Stomach smooth muscle (tissue), 2 donors: ENCODE measurements at regions not wholly inside any gene's neighbourhood (a gene's known extent, or its start where the extent isn't known, plus 50 kb on each side); places are given as distances from the start of the nearest gene placed in this dataset.
A peak's percentile ranks its signal among the peaks of the same experiment; 100 is the strongest.

Experiments
- H3K27ac ChIP-seq: one replicate; pipeline ENCODE4 v1.7.0; 2013; ENCODE audit warnings: mild to moderate bottlenecking, low read length, inconsistent platforms
- H3K27me3 ChIP-seq, 2 donors: one replicate each; pipeline ENCODE4 v1.7.0; 2013; ENCODE audit warnings: low read length in 2 of 2; ENCODE audit not compliant: insufficient read depth in 2 of 2, control insufficient read depth in 1 of 2
- H3K36me3 ChIP-seq, 2 donors: one replicate each; pipeline ENCODE4 v1.7.0; 2013; ENCODE audit warnings: low read length in 2 of 2; ENCODE audit not compliant: control insufficient read depth in 2 of 2, insufficient read depth in 2 of 2
- H3K4me1 ChIP-seq: one replicate; pipeline ENCODE4 v1.7.0; 2013; ENCODE audit warnings: low read length; ENCODE audit not compliant: control insufficient read depth, insufficient read depth
- H3K4me3 ChIP-seq, 2 donors: one replicate each; pipeline ENCODE4 v1.7.0; 2013; ENCODE audit warnings: low read length in 2 of 2
- H3K9ac ChIP-seq, 2 donors: one replicate each; pipeline ENCODE4 v1.7.0; 2013; ENCODE audit warnings: low read length in 2 of 2, mild to moderate bottlenecking in 1 of 2
- H3K9me3 ChIP-seq, 2 donors: one replicate each; pipeline ENCODE4 v1.7.0; 2013; ENCODE audit warnings: low read length in 2 of 2; ENCODE audit not compliant: control insufficient read depth in 2 of 2
- donor health status: healthy.
- donor health status: Pancreatic carcinoma.

DNA sequence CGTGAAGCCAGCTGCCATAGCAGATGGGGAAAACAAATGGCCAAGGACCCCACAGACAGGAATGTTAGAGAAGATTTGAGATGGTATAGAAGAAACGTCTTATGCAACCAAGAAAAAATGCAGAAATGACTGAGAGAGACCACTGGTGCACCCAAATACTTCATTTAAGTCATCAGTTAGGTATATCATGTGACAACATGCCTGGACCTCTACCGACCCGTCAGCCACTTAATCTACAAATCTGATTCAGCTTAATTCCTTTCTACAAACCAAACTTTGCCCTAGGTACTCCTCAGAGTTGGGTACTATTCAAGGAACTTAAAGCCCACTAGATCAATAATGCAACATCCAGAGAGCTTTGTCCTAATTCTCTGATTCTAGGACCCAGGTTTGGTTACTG lies 126.0 kb upstream of the UBE2E2 start:
- Histone ChIP-seq H3K9ac (no peak overlapping the region), H3K9me3 (no peaks in the 10 kb centered on the region), H3K27ac (no peak overlapping the region), H3K27me3 (no peaks in the 10 kb centered on the region), H3K4me1 (peaks cover 3% of the 10 kb centered on the region), H3K36me3 (no peaks in the 10 kb centered on the region), H3K4me3 (no peak overlapping the region)

DNA sequence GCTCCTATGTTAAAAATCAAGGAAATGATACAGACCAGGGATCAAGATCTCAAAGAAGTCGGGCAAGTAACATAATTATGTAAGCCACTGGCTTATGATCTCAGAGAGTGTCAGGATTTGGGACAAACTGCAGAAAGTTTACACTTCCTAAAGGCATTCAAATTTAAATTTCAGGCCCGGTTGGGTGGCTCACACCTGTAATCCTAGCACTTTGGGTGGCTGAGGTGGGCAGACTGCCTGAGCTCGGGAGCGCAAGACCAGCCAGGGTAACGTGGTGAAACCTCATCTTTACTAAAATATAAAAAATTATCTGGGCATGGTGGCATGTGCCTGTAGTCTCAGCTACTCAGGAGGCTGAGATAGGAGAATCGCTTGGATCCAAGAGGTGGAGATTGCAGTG lies 124.4 kb upstream of the UBE2E2 start:
- Histone ChIP-seq H3K36me3 (no peaks in the 10 kb centered on the region), H3K4me1 (peaks cover 3% of the 10 kb centered on the region), H3K4me3 (no peak overlapping the region), H3K27me3 (no peaks in the 10 kb centered on the region), H3K9me3 (no peaks in the 10 kb centered on the region), H3K9ac (no peak overlapping the region), H3K27ac (no peak overlapping the region)

DNA sequence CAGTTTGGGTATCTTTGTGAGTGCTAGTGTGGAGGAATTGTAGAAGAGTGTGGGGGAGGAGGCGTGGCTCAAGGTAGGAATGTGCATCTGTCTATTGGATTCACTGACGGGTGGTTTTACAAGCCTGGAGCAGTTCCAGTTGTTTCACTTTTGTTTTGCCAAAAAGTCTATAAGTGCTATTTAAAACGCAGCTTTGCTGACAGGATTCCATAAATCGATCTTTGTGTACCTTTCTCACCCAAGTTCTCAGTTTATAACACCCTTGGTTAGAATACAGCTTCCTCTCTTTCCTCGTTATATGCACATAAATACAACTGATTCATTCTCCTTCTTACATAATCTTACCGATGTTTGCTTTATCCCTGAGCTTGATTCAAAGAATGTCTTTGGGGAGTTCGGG lies 123.2 kb upstream of the UBE2E2 start:
- Histone ChIP-seq H3K9me3 (no peaks in the 10 kb centered on the region), H3K27ac (no peak overlapping the region), H3K4me3 (peak overlapping the region; percentile 59 to 64), H3K4me1 (peaks cover 3% of the 10 kb centered on the region), H3K9ac (no peak overlapping the region), H3K36me3 (no peaks in the 10 kb centered on the region), H3K27me3 (no peaks in the 10 kb centered on the region)

DNA sequence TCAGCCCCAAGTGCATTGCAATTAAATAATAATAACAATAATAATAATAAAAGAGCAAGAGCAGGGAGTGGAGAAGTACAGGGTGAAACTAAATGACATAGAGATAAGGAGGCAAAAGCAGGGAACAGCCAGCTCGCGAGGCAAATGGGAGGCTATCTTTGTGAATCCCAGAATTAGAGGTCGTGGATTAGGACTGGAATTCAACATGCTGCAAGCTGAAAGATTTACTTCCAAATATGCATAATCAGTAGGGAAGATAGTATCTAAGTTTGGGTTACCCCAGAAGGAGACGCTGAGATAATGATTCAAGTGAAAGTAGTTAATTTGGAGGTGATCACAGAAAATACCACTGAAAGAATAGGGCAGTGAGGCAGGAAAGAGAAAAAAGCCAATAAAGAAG lies 119.4 kb upstream of the UBE2E2 start:
- Histone ChIP-seq H3K36me3 (no peaks in the 10 kb centered on the region), H3K9ac (no peak overlapping the region), H3K4me1 (no peaks in the 10 kb centered on the region), H3K27me3 (no peaks in the 10 kb centered on the region), H3K27ac (no peak overlapping the region), H3K9me3 (no peaks in the 10 kb centered on the region), H3K4me3 (no peak overlapping the region)

- Histone ChIP-seq H3K9me3 (no peaks in the 10 kb centered on the region), H3K9ac (no peak overlapping the region), H3K4me3 (no peak overlapping the region), H3K27ac (no peak overlapping the region), H3K27me3 (no peaks in the 10 kb centered on the region), H3K36me3 (no peaks in the 10 kb centered on the region), H3K4me1 (no peaks in the 10 kb centered on the region)
Observed at GRCh38 chr3:23084367-23084766, 118.8 kb upstream of the UBE2E2 start.

GRCh38 chr3:23085261-23085660 lies 117.9 kb upstream of the UBE2E2 start:
- Histone ChIP-seq H3K27ac (no peak overlapping the region), H3K36me3 (no peaks in the 10 kb centered on the region), H3K9ac (no peak overlapping the region), H3K4me1 (no peaks in the 10 kb centered on the region), H3K4me3 (no peak overlapping the region), H3K9me3 (no peaks in the 10 kb centered on the region), H3K27me3 (no peaks in the 10 kb centered on the region)

DNA sequence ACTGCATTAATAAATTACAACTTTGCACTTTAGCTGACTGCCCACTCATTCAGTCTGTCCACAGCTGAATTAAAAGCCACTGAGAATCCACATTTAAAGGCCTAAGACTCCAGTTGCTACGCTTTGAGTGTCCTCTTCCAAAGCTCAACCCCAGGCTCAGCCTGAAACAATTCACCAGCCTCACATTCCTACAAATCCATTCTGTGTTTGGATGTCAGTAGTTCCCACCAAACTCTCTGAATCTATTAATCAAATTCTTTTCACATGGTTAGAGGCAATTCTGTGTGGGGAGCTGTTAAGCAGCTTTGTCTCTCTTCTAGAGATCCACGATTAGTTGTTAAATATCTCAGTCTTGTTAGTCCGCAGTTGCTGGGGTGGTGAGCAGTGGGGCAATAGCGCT lies 116.8 kb upstream of the UBE2E2 start:
- Histone ChIP-seq H3K9me3 (no peaks in the 10 kb centered on the region), H3K4me3 (no peak overlapping the region), H3K9ac (no peak overlapping the region), H3K27ac (no peak overlapping the region), H3K4me1 (no peaks in the 10 kb centered on the region), H3K27me3 (no peaks in the 10 kb centered on the region), H3K36me3 (no peaks in the 10 kb centered on the region)

DNA sequence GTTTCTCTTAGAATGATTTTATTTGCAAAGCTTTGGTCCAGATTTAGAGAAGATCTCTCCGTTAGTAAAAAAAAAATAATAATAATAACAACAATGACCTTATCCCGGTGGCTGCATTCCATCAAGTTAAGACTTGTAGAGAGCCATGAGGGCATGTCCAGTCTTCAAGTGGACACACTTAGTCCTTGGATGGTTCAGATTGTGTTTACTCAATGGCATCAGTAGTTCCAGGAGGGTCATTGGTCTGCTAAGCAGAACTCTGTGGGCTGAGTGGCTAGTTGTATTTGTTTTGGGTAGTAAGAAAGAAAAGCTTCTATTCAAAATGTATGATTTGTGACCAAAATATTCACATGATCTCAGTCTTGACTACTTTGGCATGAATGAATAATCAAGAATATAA lies 116.3 kb upstream of the UBE2E2 start:
- Histone ChIP-seq H3K27me3 (no peaks in the 10 kb centered on the region), H3K27ac (no peak overlapping the region), H3K9ac (no peak overlapping the region), H3K9me3 (no peaks in the 10 kb centered on the region), H3K36me3 (no peaks in the 10 kb centered on the region), H3K4me1 (no peaks in the 10 kb centered on the region), H3K4me3 (no peak overlapping the region)

GRCh38 chr3:23094412-23094811 lies 108.7 kb upstream of the UBE2E2 start:
- Histone ChIP-seq H3K4me3 (no peak overlapping the region), H3K36me3 (no peaks in the 10 kb centered on the region), H3K27me3 (no peaks in the 10 kb centered on the region), H3K9ac (no peak overlapping the region), H3K9me3 (no peaks in the 10 kb centered on the region), H3K27ac (no peak overlapping the region), H3K4me1 (no peaks in the 10 kb centered on the region)

DNA sequence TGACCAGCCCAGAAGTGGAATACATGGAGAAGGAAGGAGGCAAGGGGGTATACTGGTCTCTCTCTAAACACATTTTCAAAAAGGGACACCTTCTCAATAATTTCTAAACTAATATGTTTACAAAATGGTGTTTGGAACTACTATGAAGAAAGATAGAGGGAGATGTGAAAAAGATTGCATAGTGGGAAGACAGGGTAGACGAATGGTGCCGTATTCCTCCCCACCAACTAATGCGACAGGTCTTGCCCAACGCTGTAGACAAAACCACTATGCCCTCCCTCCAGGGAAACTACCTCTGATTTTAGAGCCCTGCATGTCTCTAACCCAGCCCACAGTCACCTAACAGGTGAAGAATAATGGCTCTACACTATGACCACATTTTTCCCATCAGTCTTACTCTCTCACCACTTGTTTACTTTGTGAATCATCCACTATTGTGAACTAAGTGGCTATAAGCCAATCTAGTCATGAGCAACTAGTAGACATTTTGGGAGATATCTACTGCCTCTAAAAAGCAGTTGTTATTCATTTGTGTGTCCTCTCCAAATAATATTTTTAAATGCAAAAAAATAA lies 108.2 kb upstream of the UBE2E2 start:
- Histone ChIP-seq H3K36me3 (no peaks in the 10 kb centered on the region), H3K4me1 (no peaks in the 10 kb centered on the region), H3K27ac (no peak overlapping the region)

DNA sequence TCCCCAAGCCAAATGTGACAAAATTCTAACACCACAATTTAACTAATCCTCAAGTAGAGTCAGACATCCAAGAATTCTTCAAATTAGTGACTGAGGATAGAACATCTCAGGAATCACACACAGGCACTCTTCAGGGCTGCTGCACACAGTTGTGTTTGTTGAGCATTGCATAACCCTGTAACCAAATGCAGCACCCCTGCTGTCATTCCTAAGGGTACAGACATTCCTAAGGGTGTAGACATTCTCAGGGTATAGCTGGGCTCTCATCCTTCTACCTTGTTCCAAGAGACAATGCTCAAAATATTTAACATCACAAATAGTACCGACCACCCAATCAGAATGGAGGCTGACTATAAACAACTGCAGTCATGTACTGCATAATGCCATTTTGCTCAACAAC lies 107.1 kb upstream of the UBE2E2 start:
- Histone ChIP-seq H3K9me3 (no peaks in the 10 kb centered on the region), H3K36me3 (no peaks in the 10 kb centered on the region), H3K9ac (no peak overlapping the region), H3K4me1 (no peaks in the 10 kb centered on the region), H3K4me3 (no peak overlapping the region), H3K27ac (no peak overlapping the region), H3K27me3 (no peaks in the 10 kb centered on the region)

More for the DNA sequence above, 108.2 kb upstream of the UBE2E2 start:
- H3K4me3 ChIP-seq = no peak overlapping the region
- no peak overlapping the region for H3K9ac ChIP-seq
- H3K27me3 ChIP-seq = no peaks in the 10 kb centered on the region
- H3K9me3 ChIP-seq = no peaks in the 10 kb centered on the region
